ENCODE measurements at regions not wholly inside any gene's neighbourhood (a gene's known extent, or its start where the extent isn't known, plus 50 kb on each side); places are given as distances from the start of the nearest gene placed in this dataset.
"Not testable (repeated sequence)": the region's sequence is repeated elsewhere in the genome, so short reads cannot be mapped to it uniquely, and the experiment has no call there.

DNA sequence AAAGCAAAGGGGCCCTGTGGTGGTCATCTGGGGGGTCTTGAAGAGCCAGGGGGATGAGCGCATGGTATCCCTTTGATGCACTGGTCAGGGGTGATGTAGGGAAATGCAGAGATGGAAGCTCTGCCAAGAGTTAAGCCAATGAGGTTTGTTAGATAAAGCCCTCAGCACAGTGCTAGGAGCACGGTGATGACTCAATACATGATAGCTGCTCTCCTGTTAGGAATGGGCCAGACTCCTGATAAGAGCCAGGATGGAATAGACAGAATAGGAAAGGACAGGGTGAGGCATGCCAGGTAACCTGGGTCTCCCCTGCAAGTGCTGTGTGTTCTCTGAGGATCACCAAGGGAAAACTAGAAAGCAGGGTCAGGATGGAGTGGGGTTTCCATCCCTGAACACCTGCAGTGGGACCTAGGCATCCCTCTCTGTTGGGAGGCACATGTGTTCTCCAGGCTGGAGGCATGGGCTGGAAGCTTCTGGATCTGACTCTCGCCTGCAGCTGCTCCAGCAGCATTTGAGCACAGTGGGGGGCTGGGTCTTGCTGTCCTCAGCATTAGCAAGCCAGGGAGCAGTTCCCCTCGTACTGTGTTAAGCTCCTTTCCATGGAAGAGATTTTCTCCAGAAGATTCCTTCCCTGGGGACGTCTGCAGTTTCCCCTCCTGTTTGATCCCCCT, 71.8 kb upstream of the TIAM2 start:
- peak; percentile 48 for DNase-seq

DNA sequence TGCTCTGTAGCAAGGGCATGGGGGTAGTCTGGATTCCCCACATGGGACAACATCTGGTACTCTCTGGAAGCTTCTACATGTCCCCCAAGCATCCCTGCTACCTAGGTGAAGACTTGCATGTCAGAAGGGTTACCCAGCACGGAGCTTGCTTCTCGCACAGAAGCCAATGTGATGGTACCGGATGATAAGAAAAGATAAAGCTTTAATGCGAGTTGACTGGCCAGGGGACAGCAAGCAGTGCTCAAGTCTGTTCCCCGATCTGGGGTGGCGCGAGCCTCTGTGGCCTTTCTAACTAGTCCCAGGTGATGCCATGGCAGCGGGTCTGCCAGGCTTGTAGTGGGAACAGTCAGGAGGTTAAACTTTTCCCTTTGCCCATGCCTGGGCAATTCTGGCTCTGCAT, 70.0 kb upstream of the TIAM2 start:
- no peak for DNase-seq

DNA sequence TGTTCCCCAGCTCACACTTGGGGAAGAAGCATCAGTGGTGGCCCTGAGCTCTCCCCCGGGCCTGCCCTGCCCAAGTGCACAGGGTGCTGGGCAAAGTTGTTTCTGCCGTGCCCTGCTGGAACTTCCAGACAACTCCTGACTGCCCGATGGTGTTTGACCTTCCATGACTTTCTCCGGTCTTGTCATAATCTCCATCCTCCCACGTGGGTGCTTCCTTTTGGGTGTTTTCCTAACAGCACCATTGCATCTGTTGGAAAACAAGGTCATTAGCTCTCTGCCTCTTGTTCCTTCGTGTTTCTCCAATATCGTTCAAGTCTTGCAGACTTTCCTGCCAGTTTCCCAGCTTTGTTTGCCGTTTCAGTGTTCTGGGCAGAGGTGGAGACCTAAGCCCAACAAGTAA, 68.7 kb upstream of the TIAM2 start:
- DNase-seq = no peak

DNA sequence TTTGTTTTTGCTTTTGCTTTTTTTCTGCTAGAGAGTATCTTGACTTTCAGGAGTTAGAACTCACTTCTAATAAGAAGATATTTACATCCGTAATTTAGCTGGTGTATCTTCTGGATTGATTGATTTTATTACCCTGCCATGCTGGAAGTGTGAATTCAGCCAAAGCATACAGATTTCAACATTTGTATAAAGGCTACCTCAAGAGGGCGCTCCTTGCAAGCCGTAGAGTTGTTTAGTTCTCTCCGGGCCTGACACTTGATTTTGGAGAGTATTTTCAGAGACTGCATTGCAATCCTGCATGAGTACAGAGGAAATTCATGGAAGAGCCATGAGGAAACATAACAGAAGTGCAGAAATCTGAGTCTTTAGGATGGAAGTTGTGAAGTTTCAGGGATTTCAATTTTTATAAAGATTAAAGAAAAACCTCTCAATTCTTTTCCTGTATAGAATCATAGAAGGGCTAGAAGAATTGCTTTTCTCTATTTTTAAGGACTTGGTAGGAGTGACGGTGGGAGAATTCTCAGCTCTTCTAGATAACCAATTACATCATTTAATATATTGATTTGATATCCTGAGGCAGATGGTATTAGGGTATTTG, 66.7 kb upstream of the TIAM2 start:
- DNase-seq = peak; percentile 92

DNA sequence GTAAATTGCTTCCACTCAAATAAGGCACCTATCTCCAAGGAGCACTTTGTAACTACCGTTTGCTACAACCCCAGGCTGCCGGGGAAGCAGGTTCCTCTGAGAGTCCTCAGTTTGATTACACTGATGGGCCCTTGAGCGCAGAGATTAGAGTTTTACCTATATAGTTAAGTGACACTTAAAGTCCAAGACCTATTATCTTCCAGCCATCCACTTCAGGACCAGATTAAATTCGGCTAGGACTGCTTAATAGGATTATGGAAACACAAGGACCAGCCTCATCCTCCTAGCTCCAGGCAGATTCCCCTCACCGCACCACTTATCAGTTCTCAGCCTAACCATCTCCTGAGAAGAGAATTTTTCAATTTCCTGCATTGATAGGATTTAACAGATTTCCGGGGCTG, 64.7 kb upstream of the TIAM2 start:
- DNase-seq = peak; percentile 51

DNA sequence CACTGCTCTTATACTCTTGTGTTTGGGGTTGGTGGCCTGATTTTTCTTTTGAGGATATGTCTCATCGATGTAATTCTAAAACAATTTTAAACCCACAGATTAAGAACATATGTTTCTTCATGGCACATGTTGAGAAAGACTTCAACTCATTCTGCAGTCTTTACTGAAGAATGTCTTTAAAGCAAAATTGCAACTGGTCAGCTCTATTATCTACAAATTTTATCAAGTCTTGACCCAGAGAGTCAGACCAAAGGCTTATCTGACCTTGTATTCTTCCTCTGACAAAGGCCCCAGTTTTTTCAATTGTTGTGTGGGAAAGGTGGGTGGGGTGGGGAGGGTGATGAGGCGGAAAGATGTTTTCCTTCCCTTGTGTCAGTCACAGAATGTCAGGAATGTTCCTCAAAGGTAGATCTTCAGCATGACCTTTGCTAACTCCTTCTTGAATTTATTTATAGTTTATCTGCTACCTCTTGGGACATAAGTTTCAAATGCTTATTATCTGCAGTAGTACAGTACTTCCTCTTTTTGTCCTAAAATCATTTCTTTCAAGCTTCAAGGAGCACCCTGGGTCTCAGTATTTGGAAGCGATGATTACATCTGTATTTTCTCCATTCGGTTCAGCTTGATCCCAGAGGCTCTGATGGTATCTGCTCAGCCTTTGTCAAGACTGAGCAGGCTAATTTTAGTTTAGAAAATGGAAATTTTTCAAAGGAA, 63.2 kb upstream of the TIAM2 start:
- DNase-seq = peak; percentile 61

DNA sequence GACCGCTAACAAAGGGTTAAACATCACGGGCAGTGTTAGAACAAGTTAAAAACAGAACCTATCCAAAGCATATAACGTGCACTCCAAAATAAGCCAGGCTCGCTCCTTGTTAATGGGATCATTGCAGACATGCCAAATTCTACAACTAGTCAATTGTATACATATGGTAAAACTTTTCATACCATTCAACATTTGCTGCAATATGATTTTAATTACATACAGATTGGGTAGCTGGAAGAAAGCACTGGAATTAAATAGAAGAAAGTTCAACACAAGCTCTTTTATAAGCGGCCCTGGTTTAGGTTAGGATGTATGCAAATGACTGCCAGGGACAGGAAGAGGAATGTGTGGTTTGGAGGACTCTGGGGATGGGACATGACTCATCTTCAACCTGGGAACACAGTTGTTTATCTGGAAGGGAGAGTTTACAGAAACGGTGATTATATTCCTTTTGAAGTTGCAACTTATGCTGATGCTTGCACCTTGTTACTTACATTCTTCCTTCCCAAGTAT, 62.5 kb upstream of the TIAM2 start:
- DNase-seq = peak; percentile 73

DNA sequence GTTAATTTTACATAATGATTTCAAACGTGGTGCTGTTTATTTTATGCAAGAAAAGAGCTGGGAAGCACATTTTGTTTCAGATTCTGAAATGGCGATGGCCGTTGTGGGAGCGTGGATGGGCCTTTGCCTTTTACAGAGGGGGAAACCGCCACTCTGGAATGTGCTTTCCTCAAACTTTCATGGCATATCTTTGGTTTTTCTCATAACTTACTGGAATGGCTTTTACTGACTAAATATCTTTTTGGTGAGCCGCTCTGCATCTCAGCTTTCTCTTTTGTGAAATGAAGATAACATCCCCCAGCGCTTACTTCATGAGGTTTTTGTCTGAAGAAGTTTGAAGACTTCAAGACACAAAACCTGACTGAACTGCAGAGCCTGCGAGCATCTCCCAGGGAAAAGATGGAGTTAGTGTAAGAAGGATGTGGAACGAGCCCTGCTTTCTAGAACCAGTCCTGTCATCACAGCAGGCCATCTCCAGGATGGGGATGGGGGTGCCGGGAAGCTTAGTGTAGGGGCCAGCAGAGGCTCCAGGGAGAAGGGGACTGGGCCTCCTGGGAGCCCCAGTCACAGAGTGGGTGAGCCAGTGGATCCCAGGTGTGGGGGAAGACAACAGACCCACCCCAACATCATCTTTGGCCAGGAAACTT, 61.8 kb upstream of the TIAM2 start:
- no peak for DNase-seq

DNA sequence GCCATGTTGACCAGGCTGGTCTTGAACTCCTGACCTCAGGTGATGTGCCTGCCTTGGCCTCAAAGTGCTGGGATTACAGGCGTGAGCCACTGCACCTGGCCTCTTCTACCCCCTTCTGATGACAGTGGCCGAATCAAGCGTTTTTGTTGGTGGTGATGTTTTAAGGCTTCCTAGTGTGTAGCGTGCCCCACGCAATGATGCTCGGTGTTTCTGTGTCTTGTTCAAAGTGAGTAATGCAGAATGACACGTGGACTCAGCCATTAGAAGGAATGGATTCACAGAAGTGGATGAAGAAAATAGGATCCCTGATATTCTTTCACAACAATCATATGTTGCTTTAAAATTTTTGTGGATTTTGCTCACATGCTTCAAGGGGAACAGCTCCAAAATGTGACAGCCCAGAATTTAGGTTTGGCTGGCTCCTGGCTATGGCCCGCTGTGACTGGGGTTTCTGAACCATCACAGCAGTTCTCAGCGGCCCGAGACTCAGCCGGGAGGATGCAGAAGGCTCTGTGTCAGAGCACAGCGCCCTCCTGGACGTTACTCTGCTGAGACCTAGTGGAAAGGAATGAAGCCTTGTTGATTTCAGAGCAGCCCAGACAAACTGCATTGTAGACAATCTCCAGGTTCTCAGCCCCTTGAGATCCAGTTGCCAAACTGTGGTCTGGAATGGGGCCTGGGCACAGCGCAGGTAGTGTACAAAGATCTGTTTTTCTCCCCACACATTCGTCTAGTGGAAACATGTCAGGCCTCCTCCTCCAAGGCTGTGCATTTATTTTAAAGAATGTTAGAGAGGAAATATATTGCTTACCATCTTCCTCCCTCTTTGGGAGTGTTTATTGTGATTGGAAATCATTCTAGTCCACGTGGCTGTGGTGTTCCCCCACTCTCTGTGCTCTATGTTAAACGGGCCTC, 57.6 kb upstream of the TIAM2 start:
- peak; percentile 50 for DNase-seq

DNA sequence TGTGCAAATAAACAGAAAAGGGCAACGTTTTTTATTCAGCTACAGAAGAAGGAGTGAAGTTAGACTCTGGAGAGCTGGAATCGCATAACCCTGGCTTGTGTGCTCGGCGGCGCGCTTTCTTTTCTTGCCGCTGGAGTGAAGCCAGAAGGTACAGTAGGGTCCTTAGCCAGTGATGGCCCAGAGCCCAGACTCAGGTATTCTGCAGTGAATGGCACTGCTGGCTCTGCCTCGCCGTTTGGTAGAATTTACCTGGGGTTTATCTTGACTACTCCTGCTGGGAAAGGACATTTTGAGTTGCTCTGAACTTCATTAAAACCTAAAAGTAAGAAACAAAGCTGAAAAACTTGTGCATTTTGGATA, 56.9 kb upstream of the TIAM2 start:
- DNase-seq = no peak

DNA sequence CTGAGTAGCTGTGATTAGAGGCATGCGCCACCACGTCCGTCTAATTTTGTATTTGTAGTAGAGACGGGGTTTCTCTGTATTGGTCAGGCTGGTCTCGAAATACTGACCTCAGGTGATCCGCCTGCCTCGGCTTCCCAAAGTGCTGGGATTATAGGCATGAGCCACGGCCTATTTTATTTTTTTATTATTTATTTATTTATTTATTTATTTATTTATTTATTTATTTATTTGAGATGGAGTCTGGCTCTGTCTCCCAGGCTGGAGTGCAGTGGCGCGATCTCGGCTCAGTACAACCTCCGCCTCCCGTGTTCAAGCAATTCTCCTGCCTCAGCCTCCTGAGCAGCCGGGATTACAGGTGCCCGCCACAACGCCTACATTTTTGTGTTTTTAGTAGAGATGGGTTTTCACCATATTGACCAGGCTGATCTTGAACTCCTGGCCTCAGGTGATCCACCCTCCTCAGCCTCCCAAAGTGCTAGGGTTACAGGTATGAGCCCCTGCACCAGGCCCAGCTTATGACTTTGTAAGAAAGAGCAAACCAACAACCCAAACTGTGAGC, 56.3 kb upstream of the TIAM2 start:
- DNase-seq = not testable (repeated sequence)

DNA sequence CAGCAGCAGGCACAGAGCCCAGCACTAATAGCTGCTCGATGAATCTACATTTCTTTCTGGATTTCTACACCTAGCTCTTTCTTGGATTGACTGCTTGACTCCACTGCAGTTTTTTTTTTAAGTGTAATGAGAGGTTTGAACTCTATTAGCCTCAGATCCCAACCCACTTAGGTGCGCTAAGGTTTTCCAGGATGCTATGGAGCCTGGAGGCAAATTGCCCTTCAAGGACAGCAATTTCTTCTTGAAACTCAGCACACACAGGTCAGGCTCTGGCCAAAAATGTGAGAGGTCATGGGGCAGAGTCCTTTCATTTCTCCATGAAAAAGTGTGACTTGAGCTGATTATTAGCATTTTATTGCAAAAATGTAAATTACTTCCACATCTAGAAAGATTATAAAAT, 52.3 kb upstream of the TIAM2 start:
- no peak for DNase-seq

DNA sequence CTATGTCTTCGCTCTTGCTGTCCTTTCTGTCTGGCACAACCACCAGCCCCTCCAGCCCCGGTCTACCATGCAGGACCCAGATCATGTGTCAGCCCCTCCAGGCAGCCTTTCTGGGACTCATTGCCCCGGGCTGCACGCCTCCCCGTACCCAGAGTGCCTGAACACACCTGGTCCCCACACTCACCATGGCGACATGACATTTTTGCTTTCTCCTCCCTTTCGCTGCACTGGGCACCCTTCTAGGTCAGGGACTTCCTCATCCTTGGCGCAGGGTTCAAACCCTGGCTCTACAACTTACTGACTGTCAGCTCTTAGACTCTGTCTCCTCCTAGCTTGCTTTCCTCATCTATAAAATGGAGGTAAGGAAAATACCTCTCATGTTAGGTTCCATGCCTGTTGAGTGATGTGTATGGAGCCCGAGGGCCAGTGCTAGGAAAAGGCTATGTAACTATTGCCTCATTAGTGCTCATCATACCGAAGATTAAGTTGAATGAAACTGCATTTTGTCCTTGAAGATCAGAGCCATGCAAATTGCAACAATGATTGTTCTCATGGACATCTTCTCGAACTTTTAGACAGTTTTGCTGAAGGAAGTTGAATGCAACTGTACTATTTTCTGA, 49.7 kb upstream of the TIAM2 start:
- no peak for DNase-seq

Data from eye (tissue), 1 donor.